NCI-H345 treated with DMSO at 0.1 percent for 48 hours (cell line): ENCODE measurements at regions not wholly inside any gene's neighbourhood (a gene's known extent, or its start where the extent isn't known, plus 50 kb on each side); places are given as distances from the start of the nearest gene placed in this dataset.
A peak's percentile ranks its signal among the peaks of the same experiment; 100 is the strongest.
"Not testable (repeated sequence)": the region's sequence is repeated elsewhere in the genome, so short reads cannot be mapped to it uniquely, and the experiment has no call there.

Experiments
- DNase-seq: peaks from one replicate; lab custom pipeline; 2025; ENCODE audit not compliant: unreplicated experiment; lab: John Stamatoyannopoulos, UW

DNA sequence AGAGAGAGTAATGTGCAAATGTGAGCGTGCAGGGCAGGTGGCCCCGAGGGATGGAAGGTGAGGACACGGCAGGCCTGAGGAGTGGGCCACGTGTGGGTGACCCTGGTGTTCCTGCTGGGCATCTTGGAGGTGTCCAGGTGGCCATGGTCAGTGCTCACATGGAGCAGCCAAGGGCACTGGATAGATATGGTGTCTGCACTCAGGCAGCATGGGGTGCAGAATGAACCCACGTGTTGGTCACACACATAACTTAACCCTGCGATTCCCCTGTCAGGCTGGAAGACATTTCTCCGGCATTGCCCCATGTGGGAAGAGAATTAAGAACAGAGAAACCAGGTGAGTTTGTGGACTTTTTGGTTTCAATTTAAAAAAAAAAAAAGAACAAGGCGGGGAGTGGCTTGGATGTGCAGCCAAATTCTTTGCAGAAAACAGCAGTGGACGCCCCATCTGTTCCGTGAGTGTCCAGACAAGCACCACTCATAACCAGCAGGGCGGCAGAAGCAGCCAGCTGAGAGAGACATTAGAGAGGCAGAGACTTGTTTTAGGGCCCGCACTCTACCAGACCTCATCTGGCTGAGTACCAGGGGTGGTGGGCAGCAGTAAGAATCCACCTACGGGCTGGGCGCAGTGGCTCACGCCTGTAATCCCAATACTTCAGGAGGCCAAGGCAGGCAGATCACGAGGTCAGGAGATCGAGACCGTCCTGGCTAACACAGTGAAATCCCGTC lies 249.8 kb downstream of the ACKR3 start:
- DNase-seq, result no peak

DNA sequence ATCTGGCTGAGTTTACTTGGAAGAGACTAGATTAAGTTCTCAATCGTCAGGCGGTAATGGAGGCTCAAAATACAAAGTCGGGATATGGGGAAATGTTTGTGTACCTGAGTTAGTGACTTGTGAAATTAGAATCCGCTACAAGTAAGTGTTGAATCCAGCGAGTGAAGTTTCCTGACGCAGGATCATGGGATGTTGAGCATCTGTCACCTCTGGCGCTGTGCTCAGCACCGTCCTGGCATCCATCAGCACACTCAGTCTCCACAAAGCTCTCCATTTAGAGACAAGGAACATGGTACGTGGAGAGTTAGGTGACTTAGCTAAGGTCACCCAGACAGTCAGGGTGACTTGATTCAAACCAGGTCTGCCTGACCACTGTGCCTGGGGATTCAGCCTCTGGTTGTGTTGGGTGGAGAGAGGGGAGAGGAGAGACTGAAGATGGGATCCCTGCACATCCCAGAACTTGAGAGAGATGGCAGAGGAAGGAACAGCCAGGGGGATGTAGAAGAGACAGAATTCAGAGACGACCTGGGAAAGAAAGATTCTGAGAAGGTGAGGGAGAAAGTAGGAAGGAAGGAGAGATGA lies 251.2 kb downstream of the ACKR3 start:
- DNase-seq, result no peak

DNA sequence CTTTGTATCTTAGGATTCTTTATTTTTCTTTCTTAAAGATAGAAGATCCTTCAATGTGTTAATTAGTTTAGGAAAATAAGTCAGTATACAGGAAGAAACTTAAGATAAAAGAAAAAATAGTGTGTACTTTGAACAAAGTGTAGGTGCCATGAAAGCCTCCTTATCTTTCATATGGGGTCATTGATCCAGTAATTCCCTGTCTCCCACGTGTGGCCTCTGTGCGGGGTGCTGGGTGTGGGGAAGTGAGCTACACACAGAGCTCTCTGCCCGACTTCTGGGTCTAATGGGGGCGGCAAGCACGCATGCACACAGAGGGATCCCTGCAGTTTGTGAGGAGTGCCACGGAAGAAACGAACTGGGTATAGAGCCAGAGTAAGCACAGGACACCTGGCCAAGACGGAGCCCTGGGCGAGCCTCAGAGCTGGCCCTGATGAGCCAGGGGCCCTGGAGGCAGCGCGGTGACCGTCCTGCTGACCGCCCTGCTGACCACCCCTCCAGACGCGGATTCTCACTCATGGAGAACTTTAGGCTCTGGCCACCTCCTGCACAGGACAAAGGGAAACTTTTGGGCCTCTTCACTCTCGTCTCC lies 253.5 kb downstream of the ACKR3 start:
- DNase-seq, result no peak

- DNase-seq, result no peak
Measured at GRCh38 chr2:236823963-236824362, 254.3 kb downstream of the ACKR3 start.

GRCh38 chr2:236824836-236825235 lies 255.2 kb downstream of the ACKR3 start:
- peak; percentile 71 for DNase-seq

- no peak for DNase-seq
Measured at GRCh38 chr2:236825989-236826510, 256.4 kb downstream of the ACKR3 start.

DNA sequence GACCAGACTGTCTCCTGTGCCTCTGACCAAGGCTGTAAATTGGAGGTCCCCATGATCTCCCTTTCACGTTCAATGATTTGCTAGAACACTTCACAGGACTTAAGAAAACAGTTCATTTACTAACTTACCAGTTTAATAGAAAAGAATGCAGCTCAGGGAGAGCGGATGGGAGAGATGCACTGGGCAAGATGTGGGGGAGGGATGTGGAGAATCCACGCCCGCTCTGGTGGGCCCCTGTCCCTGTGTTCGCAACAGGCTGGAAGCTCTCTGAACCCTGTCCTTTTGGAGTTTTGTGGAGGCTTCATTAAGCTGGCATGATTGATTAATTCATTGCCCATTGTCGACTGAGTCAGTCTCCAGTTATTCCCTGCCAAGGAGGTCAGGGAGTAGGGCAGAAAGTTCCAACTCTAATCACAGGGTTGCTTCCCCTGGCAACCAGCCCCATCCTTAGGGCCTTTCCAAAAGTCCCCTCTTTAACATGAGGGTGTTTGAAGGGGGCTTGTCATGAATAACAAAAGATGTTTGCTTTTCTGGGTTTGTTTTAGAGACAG lies 257.1 kb downstream of the ACKR3 start:
- no peak for DNase-seq

DNA sequence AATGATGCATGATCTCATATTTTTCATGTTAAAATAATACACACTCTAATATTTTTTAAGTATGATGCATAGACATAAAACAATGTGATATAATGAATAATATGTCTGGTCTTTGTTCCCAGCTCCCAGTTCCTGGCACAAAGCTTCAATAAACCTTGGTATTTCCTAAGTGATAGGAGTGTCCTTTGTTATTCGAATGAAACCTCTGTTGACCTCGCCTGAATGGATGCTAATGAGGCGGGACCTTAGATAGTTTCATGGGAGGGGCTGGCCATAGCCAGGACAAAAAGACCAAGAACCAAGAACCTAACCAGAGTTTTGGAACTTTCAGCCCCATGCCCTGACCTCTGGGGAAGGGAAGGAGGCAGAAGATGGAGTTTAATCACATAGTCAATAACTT lies 257.7 kb upstream of the COPS8 start:
- no peak for DNase-seq

GRCh38 chr2:236828820-236829219 lies 256.9 kb upstream of the COPS8 start:
- no peak for DNase-seq

DNA sequence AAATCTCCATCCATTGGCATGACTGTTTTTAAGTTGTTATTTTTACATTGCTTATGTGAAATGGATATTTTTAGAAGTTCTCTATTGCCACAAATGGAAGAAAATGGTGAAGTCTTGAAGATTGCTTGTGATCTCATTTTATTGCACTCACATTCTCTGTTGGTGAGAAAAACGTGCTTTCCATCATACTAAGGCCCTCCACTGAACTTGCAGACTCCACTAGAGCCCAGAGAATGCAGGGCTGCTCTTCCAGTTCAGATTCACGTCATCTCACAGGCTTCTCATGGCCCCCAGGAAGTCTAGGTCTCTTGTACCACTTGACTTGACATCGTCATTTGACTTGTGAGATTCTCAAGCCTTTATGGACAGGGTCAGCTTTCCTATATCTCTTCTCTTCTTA lies 254.8 kb upstream of the COPS8 start:
- DNase-seq, result no peak

GRCh38 chr2:236831698-236832097 lies 254.0 kb upstream of the COPS8 start:
- DNase-seq, result no peak

GRCh38 chr2:236833501-236834073 lies 252.1 kb upstream of the COPS8 start:
- DNase-seq, result no peak

DNA sequence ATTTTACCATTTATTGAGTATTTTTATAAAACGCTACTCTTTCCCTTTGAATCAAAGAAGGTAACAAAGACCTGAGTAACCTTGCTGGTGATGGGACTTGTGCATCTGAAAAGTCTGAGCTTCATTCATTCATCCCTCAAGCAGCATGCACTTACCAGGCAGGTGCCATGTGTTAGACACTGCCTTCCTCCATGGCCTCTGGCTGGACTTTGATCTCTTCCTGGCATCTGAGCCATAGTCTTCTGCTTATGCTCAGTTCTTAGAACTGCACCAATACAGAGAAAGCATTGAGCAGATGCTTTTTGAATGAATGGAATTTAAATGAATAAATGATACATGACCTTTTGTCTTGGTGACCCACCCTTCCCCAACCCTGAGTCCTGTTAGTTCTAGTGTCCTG lies 251.4 kb upstream of the COPS8 start:
- DNase-seq, result no peak

DNA sequence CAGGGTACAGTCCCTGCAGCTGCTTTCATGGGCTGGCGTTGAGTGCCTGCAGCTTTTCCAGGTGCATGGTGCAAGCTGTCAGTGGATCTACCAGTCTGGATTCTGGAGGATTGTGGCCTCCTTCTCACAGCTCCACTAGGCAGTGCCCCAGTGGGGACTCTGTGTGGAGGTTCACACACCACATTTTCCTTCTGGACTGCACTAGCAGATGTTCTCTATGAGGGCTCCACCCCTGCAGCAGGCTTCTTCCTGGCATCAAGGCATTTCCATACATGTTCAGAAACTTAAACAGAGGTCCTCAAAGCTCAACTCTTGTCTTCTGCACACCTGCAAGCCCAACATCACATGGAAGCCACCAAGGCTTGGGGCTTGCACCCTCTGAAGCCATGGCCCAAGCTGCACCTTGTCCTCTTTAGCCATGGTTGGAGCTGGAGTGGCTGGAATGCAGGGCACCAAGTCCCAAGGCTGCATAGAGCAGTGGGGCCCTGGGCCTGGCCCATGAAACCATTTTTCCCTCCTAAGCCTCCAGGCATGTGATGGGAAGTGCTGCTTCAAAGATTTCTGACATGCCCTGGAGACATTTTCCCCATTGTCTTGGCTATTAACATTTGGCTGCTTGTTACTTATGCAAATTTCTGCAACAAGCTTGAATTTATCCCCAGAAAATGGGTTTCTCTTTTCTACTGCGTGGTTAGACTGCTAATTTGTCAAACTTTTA lies 250.2 kb upstream of the COPS8 start:
- DNase-seq, result no peak

DNA sequence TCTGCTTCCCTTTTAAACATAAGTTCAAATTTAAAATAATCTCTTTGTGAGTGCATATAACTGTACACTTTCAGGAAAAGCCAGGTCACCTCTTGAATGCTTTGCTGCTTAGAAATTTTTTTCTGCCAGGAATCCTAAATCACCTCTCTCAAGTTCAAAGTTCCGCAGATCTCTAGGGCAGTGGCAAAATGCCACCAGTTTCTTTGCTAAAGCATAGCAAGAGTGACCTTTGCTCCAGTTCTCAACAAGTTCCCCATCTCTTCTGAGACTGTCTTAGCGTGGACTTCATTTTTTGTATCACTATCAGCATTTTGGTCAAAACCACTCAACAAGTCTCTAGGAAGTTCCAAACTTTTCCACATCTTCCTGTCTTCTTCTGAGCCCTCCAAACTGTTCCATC lies 249.7 kb upstream of the COPS8 start:
- DNase-seq, result not testable (repeated sequence)

GRCh38 chr2:236840215-236840614 lies 245.5 kb upstream of the COPS8 start:
- no peak for DNase-seq

GRCh38 chr2:236840857-236841256 lies 244.8 kb upstream of the COPS8 start:
- DNase-seq, result no peak

DNA sequence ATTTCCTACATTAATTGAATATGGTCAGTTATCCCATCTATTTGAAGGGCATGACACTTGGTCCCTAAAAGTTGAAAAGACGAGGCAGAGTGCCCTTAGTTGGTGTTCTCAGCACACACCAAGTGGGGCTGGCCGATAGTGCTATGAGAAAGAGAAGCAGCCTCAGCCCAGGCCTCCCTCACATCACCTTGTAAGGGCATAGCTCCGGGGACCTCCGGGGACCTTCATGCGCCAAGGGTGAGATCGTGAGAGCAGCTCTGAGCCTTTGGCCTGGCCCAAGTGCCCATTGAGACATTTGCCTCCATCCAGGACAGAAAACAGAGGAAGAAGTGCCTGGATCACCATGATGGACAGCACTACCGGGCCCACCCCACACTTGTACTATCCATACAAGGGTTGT lies 244.3 kb upstream of the COPS8 start:
- no peak for DNase-seq

DNA sequence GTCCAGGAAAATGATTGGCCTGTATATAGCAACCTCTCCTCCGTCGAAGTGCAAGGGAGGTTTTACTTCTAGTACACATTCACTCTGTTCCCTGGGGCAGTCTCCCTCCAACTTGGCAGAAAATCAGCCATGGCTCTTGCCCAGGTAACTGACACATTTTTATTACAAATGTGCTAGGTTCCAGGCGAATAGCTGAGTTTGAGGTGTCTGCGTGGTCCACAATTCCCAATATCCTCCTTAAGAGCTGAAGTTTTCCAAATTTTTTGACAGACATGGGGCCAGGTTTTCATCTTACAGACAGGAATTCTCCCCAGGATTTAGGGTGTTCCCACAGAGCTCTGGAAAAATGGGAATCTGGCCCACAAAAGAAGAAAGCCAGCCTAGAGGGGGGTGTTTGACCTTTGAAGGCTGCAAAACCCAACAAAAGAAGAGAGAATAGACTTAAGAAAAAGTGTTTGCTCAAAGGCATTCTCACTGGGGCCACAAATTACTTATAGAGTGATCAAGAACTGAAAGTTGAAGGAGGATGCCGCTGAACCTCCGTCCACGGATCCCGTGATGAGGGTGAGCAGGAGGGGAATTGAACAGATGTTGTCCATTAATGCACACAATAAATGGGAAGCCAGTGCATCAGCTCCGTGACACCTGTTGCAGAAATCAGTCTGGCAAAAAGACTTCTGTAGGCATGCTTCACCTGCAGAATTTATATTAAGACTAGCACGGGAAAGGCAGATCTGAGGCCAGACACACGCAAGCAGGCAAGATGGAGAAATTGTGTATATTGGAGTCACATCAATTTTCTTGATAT lies 242.3 kb upstream of the COPS8 start:
- DNase-seq, result no peak

DNA sequence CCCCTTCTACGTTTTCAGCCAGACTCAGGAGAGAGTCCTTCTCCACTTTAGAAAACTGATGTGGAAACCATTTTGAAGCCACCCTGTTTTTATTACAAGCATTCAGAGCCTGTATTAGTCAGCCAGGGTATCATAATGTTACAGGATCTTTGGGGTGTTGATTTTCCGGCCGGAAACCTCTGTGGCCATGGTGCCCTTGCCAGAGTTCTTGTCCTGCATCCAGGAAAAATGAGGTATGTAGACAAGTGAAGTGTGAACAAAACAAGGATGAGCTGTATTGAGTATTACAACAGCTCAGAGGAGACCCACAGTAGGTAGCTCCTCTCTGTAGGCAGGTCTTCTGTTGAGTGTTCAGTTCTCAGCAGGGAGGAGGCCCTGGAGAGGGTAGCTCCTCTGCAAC lies 241.0 kb upstream of the COPS8 start:
- DNase-seq, result no peak
